ENCODE measurements at regions not wholly inside any gene's neighbourhood (a gene's known extent, or its start where the extent isn't known, plus 50 kb on each side); places are given as distances from the start of the nearest gene placed in this dataset.

DNA sequence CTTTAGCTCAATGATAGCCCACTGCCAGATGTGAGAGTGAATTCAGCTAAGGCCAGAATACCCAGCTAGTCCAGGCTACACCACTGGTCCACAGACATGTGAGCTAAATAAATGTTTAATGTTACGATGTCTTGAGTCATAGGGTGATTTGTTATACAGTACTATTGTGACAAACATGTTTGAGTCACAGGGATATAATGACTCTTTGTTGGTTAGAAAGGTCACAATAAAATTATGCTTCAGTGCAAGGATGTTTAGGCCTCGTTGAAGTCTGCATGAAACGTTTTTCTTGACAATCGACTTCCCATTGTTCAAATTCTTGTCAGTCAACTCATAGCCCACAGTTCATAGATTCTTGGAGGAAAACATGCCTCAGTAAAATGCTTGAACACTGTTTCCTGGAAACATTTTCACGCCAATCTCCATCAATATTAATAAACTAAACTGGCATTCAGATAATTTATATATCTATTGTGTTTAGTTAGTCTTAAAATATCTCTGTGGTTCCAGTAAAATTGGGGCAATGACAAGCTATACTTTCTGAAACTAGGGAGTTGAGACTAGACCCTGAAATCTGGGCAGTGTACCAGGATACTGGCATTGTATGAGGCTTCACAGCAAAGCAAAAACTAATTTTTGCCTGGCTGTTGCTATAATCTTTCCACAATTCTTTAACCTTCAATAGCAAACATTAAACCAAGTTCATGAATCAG, 650.8 kb upstream of the KIRREL3 start:
- no peaks in the 10 kb centered on the region for H3K9me3 ChIP-seq
- TF ChIP-seq, protein P1, sequence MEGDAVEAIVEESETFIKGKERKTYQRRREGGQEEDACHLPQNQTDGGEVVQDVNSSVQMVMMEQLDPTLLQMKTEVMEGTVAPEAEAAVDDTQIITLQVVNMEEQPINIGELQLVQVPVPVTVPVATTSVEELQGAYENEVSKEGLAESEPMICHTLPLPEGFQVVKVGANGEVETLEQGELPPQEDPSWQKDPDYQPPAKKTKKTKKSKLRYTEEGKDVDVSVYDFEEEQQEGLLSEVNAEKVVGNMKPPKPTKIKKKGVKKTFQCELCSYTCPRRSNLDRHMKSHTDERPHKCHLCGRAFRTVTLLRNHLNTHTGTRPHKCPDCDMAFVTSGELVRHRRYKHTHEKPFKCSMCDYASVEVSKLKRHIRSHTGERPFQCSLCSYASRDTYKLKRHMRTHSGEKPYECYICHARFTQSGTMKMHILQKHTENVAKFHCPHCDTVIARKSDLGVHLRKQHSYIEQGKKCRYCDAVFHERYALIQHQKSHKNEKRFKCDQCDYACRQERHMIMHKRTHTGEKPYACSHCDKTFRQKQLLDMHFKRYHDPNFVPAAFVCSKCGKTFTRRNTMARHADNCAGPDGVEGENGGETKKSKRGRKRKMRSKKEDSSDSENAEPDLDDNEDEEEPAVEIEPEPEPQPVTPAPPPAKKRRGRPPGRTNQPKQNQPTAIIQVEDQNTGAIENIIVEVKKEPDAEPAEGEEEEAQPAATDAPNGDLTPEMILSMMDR (IDR thresholded peaks at IDR 0.05) = no peak
- no peak for DNase-seq (ENCODE audit: low spot score)
- no peak overlapping the region for H3K27ac ChIP-seq
- no peaks in the 10 kb centered on the region for H3K4me1 ChIP-seq
- no peak overlapping the region for H3K4me3 ChIP-seq
- no peaks in the 10 kb centered on the region for H3K27me3 ChIP-seq
- H3K36me3 ChIP-seq = no peaks in the 10 kb centered on the region

DNA sequence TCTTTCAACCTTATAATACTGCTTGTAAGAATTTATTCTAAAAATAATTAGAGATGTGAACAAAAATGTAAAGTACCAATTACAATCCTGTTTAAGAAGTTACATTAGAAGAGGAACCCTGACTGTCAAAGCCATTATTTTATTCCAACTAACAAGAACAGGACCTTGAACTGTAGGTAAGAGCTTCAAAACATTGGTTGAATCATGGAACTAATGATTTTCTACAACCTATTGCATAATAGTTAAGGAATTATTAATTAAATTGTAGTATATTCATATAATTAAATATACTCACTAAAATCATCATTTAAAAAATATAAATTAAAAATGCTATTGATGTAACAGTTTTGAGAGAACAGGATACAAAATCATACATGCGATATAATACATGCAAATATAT, 649.4 kb upstream of the KIRREL3 start:
- H3K27ac ChIP-seq = no peak overlapping the region
- DNase-seq (ENCODE audit: low spot score) = no peak
- no peaks in the 10 kb centered on the region for H3K27me3 ChIP-seq
- no peaks in the 10 kb centered on the region for H3K9me3 ChIP-seq
- no peaks in the 10 kb centered on the region for H3K4me1 ChIP-seq
- TF ChIP-seq, protein P1 (IDR thresholded peaks at IDR 0.05) = no peak
- H3K36me3 ChIP-seq = no peaks in the 10 kb centered on the region
- no peak overlapping the region for H3K4me3 ChIP-seq

DNA sequence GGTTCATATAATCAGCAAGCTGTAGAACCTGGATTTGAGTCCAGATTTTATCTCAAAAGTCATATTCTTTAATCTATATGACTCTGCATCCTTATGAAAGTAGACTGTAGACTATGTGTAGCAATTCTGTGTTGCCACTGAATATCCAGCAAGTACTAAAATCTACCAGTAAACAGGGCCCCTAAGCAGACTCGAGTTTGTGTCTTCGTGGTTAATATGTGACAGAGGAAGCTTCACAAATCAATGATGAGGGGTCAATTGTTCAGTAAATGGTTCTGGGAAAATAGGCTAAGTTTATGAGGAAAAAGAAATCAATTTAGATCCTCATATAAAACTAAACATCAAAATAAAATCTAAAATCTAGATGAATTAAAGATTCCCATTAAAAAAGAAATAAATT, 648.5 kb upstream of the KIRREL3 start:
- Histone ChIP-seq H3K36me3 (no peaks in the 10 kb centered on the region), H3K4me3 (no peak overlapping the region), H3K4me1 (no peaks in the 10 kb centered on the region), H3K9me3 (no peaks in the 10 kb centered on the region), H3K27me3 (no peaks in the 10 kb centered on the region), H3K27ac (no peak overlapping the region)
- no peak for DNase-seq (ENCODE audit: low spot score)
- TF ChIP-seq, protein P1 (IDR thresholded peaks at IDR 0.05) = no peak

DNA sequence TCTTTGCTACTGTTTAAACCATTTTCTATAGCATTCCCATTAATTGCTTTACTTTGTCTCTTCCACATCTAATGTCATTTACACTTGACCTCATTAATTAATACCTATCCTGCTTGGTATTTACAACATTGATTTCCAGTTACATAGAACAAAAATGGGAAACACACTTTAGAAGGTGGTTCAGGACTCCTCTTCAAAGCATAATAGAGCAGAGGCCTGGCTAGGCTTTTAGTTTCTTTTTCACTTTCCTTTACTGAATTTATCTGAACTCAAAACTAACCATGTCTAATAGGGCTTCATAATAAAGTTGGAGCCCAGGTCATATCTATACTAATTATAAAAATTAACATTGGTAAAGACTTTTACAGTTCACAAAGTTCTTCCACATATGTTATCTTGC, 648.0 kb upstream of the KIRREL3 start:
- TF ChIP-seq, protein P1 (IDR thresholded peaks at IDR 0.05) = no peak
- H3K9me3 ChIP-seq = no peaks in the 10 kb centered on the region

GRCh38 chr11:127644366-127644765, 643.8 kb upstream of the KIRREL3 start:
- Histone ChIP-seq H3K27ac (no peak overlapping the region), H3K4me1 (no peaks in the 10 kb centered on the region), H3K4me3 (no peak overlapping the region), H3K36me3 (no peaks in the 10 kb centered on the region), H3K27me3 (no peaks in the 10 kb centered on the region), H3K9me3 (no peaks in the 10 kb centered on the region)
- DNase-seq (ENCODE audit: low spot score) = no peak
- TF ChIP-seq, protein P1 (IDR thresholded peaks at IDR 0.05) = no peak

More for the DNA sequence above, 648.0 kb upstream of the KIRREL3 start:
- Histone ChIP-seq H3K27ac (no peak overlapping the region), H3K27me3 (no peaks in the 10 kb centered on the region), H3K4me3 (no peak overlapping the region), H3K36me3 (no peaks in the 10 kb centered on the region), H3K4me1 (no peaks in the 10 kb centered on the region)
- DNase-seq (ENCODE audit: low spot score) = no peak

Measured in right atrium auricular region (tissue), 2 donors.